ENCODE measurements at regions not wholly inside any gene's neighbourhood (a gene's known extent, or its start where the extent isn't known, plus 50 kb on each side); places are given as distances from the start of the nearest gene placed in this dataset.

DNA sequence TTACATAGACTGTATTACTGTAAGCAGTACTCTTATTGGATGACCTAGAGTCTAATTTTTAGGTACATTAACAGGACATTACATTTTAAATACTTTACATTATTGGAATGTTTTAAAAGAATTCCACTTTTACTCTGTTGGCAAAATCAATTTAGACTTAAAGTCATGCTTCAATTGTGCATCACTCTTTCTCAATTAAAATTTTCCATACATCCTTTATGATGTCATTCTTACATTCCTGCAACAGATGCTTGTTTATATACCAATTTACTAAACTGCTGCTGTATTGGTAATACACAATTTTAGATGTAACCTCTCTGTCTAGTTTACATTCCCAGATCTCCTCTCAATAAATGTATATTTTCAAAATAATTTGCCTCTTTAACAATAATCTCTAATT is 440.1 kb downstream of the ZEB2 start:
- TF ChIP-seq, protein P1, sequence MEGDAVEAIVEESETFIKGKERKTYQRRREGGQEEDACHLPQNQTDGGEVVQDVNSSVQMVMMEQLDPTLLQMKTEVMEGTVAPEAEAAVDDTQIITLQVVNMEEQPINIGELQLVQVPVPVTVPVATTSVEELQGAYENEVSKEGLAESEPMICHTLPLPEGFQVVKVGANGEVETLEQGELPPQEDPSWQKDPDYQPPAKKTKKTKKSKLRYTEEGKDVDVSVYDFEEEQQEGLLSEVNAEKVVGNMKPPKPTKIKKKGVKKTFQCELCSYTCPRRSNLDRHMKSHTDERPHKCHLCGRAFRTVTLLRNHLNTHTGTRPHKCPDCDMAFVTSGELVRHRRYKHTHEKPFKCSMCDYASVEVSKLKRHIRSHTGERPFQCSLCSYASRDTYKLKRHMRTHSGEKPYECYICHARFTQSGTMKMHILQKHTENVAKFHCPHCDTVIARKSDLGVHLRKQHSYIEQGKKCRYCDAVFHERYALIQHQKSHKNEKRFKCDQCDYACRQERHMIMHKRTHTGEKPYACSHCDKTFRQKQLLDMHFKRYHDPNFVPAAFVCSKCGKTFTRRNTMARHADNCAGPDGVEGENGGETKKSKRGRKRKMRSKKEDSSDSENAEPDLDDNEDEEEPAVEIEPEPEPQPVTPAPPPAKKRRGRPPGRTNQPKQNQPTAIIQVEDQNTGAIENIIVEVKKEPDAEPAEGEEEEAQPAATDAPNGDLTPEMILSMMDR (IDR thresholded peaks at IDR 0.05; ENCODE audit: insufficient read depth, low read depth, low read length): no peak
- no peak overlapping the region for H3K4me3 ChIP-seq (ENCODE audit: low read depth, low read length)
- no peak for DNase-seq (ENCODE audit: low read depth)

DNA sequence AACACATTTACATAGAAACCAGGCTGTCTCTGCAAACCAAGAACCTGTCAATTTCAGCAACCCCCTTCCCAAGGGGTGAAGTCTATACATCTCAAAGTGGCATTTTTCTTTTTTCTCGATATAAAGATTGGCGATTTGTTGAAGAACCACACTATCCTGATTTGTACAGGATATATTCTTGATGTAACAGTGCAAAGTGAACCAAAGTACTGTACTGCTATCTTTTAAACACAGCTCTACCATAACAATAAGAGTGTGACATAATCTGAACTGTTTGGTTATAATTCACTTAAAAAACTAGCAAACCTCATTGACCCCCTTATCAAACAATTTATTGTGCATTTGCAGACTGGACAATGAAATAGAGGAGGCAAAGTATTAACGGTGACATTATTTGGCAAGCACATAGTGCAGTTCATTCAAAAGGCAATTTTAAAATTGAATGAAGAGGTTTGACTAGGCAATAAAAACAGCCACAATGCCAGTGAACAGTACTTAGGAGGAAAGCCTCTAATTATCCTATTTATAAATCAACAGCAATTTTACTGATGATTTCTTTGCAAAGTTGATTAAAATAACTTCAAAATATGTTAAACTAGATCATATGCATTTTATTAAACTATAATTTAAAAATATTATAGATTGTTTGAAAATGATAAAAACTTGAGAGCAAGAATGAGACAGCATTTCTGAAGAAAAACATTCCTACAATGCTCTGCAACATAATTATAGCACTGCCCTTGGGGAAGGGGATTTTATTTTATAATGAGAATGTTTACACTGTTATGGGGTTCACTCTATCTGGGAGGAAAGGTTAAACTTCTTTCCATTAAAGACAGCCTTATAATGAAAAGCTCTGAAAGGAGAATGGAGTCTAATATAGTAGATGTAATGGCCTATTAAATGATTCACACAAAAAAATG is 440.9 kb downstream of the ZEB2 start:
- DNase-seq (ENCODE audit: low read depth): no peak
- H3K4me3 ChIP-seq (ENCODE audit: low read depth, low read length): no peak overlapping the region
- TF ChIP-seq, protein P1 (IDR thresholded peaks at IDR 0.05; ENCODE audit: insufficient read depth, low read depth, low read length): no peak

DNA sequence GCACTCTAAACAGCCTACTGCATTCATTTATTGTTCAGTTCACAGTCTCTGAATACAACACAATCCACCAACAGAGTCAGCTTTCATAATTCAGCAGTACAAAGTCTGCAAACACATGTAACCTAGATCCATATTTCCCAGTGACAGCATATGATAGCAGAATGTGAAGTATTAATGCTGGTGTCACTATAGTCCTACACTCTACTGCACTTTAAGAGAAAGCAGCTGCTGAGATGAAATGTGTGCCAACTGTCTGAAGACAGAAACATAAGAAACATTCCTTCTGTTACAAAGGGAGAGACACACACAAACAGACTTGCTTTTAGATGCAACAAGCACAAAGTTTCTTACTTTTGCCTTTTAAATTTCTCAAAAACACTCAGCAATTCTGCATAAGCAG is 441.8 kb downstream of the ZEB2 start:
- peak; percentile 19 for DNase-seq (ENCODE audit: low read depth)
- TF ChIP-seq, protein P1 (IDR thresholded peaks at IDR 0.05; ENCODE audit: insufficient read depth, low read depth, low read length): no peak
- H3K4me3 ChIP-seq (ENCODE audit: low read depth, low read length): no peak overlapping the region

DNA sequence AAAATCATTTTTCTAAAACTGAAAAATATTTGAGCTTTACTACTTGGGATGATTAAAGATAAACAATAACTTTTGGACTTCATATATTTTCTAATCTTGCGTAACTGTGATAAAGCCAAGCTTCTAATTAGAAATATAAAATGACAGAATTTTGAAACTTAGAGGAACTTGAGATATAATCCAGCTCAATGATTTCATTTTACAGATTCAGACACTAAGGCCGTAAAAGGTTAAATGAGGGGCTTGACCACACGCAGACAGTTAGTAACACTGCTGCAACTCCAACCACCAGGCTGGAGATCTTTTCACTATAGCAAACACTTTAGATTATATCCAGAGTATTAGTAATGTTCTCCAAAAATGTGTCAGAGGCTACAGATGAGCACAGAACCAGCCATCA is 445.5 kb downstream of the ZEB2 start:
- no peak for DNase-seq (ENCODE audit: low read depth)
- TF ChIP-seq, protein P1 (IDR thresholded peaks at IDR 0.05; ENCODE audit: insufficient read depth, low read depth, low read length): no peak
- no peak overlapping the region for H3K4me3 ChIP-seq (ENCODE audit: low read depth, low read length)

DNA sequence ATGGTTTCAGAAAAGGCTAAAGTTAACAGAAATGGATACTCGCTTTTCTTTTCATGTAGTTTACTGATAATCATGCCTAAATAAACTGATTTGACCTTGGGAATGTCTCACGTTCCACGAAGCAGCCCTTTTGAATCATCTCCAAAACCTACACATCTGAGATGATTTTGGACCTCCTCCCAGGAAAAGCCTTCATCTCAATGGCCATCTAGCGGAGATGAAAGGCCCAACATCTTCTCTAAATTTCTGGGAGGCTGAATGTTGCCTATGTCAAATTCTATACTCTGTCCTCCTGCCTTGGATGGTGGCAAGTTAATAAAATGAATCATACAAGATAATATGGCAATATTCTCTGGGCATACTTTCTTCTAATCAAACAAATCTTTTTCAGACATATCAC is 448.5 kb downstream of the ZEB2 start:
- H3K4me3 ChIP-seq (ENCODE audit: low read depth, low read length): no peak overlapping the region
- TF ChIP-seq, protein P1 (IDR thresholded peaks at IDR 0.05; ENCODE audit: insufficient read depth, low read depth, low read length): peak; percentile 36
- no peak for DNase-seq (ENCODE audit: low read depth)

DNA sequence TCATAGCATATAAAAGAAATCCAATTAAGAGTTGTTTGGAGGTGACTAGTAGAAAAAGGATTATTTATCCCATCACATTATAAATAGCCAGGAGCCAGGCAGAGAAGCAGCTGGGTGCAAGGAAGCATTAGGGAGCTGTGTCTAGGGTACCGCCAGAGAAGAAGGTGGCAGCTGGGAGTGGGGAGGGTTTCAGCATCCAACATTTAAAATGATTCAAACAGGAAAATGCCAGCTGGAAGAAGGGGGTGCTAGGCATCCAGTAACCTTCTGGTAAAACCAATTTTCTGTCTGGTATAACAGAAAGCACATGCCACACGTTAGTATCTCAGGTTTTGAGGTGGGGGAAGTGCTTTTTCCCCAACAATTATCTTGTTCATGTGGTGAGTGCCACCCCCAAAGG is 452.4 kb downstream of the ZEB2 start:
- no peak for DNase-seq (ENCODE audit: low read depth)
- no peak overlapping the region for H3K4me3 ChIP-seq (ENCODE audit: low read depth, low read length)
- TF ChIP-seq, protein P1 (IDR thresholded peaks at IDR 0.05; ENCODE audit: insufficient read depth, low read depth, low read length): no peak

Measured in fibroblast of villous mesenchyme (primary cell).